NCI-H1436 (cell line): ENCODE measurements at regions not wholly inside any gene's neighbourhood (a gene's known extent, or its start where the extent isn't known, plus 50 kb on each side); places are given as distances from the start of the nearest gene placed in this dataset.
A peak's percentile ranks its signal among the peaks of the same experiment; 100 is the strongest.

Experiments
- DNase-seq: peaks from one replicate; lab custom pipeline; 2025; lab: John Stamatoyannopoulos, UW

DNA sequence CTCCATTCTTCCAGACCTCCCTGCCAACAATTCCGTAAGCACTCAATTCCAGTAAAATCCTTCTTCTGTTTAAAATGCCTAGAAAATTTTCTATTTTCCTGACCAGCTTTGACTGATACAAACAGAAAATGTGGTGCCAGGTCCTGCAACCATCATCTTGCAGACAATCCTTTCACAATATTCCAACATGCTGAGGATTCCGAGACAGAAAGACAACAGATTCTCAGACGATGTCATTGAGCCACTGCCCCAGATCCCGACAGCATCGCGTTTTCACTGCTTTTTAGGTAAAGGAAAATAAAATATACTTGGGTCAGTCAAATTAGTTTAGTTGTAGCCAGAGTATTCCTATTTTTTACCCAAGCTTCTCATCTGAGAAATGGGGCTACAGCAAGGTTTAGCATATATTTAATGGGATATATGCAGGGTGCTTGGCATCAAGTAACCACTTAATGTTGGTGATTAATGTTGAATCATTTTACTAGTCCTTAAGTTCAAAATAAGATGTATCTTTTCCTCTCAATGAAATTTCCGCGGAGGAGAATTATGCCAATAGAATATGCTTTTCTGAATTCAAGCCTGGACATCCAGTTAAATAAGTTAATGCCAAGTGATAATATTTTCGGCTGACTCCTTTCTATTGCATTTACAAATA is 866.6 kb downstream of the SLC4A3 start:
- DNase-seq = no peak

- DNase-seq = no peak
These were observed 869.1 kb downstream of the SLC4A3 start for GRCh38 chr2:220496513-220496912.

- DNase-seq = no peak
These were observed 871.8 kb downstream of the SLC4A3 start for GRCh38 chr2:220499225-220499624.

DNA sequence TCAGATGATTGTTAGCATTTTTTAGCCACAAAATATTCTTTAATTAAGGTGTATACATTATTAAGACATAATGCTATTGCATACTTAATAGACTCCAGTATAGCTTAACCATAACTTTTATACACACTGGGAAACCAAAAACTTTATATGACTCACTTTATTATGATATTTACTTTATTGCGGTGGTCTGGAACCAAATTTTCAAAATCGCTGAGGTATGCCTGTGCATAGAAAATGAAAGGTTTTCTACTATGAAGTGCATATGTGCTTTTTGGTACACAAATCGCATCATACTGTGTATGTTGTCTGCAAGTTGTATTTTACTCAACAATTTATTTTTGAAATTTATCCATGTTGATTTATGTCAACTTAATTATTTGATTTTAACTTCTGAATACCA is 875.1 kb downstream of the SLC4A3 start:
- DNase-seq = no peak

DNA sequence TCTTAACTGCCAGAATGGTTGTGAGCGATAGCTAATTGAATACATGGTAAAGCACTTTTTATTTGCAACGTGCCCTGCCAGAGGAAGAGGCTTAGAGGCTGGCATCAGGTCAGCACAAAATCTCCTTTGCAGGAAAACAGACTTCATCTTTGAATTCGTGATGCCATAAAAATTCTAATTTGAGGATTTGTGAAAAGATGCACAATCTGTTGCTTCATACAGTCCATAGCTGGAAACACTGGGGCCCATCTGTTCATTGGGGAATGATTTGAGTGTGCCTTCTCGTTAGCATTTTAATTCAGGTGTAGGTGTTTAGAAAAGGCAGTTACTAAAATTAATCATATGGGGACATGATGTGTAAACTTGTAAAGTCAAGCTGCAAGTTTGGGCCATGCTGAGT is 876.0 kb downstream of the SLC4A3 start:
- DNase-seq = no peak

DNA sequence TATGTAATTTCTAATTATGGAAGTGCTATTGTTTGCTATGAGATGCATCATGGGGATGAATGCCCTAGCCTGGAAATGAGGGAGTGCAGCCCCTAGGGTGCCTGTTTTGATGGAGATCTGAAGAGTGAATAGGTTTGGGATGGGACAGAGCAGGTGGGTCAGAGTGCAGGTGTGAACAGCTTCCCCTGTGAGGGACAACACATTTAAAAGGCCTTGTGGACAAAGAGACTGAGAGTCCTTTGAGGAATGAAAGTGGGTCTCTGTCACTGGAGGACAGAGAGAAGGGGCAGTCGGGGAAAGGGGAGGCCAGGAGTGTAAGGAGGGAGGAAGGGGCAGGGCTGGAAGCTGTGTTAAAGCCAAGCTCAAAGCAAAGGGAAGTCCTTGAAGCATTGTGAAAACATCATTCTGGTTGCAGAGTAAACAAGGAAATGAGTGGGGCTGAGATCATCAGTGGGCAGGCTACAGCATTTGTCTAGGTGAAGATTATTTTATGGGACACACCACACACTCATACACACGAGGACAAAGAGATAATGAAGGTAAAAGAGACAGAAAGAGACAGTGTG is 877.6 kb downstream of the SLC4A3 start:
- DNase-seq = peak; percentile 35

- no peak for DNase-seq
These were observed 879.0 kb downstream of the SLC4A3 start for GRCh38 chr2:220506466-220506865.

DNA sequence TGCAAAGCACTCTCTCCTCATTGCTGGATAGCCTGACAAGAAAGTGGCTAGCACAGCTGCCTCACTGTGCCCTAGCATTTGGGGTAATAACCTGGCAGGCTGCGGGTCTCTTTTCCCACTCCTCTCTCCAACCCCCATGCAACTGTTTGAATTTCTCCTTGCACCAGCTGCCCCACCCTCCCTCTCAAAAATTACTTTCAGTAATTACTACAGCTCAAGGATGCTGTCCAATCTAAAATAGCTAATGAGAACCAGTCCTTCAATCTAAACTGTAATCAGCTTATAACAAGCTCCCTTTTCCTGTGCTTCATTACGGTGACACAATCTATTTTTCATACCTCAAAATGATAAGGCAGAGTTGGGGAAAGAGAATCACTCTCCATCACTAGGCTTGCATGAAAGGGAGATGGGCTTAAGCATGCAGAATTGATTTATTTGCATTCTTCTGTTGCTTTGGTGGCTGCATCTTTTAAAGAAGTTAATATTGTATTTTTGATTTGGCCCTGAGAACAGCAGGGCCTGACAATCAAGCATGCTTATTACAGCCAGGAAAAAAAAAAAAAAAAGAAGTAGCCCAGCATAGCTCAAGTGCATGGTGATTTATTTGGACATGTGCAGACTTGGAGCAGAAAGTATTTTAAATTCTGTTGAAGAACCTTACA is 881.8 kb downstream of the SLC4A3 start:
- peak; percentile 49 for DNase-seq

- DNase-seq = peak; percentile 10
These were observed 882.5 kb downstream of the SLC4A3 start for GRCh38 chr2:220509966-220510365.

- no peak for DNase-seq
These were observed 883.2 kb downstream of the SLC4A3 start for GRCh38 chr2:220510668-220511067.

DNA sequence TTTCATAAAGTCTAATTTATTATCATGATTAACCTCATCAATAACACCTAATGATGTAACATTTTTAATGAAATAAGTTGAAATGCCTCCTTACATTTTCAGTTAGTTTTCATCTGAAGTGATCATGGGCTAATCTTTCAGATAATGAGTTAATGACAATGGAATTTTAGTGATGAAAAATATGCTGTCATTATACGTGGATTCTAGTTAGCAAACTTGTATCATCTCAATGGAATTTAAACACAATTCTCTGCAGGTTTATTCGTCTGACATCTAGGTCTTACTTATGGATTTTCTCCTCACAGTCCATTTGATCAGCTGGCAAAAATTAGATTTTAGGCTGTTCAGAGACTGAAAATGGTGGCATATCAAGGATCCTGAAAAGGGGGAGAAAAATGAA is 885.0 kb downstream of the SLC4A3 start:
- no peak for DNase-seq

GRCh38 chr2:220513573-220514288 is 886.3 kb downstream of the SLC4A3 start:
- no peak for DNase-seq

- no peak for DNase-seq
These were observed 894.1 kb downstream of the SLC4A3 start for GRCh38 chr2:220521551-220521950.

DNA sequence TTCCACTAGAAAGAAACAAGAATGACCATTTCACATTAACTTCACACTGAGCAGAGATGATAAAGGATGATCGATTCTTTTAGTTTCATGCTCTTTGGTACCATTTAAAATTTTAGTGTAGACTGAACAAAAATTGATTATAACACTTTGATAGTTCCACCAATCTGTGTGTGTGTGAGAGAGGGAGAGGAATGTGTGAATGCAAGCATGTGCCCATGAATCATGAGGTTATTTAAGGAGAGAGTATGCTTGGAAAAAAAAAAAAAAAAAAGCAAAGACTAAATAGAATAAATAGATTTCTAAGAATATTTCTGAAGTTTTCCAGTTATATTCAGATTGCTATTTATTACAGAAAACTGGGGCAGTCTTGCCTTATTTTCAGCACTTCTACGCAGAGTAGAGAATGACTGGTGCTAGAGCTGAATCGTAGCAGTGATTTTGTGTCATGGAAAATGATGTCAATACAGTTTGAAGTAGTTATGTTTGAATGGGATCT is 900.8 kb downstream of the SLC4A3 start:
- DNase-seq = no peak

GRCh38 chr2:220531216-220531615 is 903.8 kb downstream of the SLC4A3 start:
- no peak for DNase-seq

- DNase-seq = no peak
These were observed 906.1 kb downstream of the SLC4A3 start for GRCh38 chr2:220533485-220533884.

- no peak for DNase-seq
These were observed 912.1 kb downstream of the SLC4A3 start for GRCh38 chr2:220539481-220539880.

DNA sequence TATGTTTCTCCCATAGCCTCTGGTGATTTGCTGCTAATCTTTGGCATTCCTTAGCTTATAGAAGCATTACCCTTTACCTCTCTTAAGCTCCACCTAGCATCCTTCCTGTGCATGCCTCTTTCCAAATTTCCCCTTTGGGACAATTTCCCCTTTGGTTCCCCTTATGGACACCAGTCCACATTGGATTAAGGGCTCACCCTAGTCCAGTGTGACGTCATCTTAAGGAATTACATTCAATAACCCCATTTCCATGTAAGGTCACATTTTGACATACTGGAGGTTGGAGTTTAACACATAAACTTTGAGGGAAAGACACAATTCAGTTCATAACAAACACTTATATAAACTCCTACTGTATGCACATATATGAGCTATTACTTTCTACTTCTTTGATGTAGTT is 916.6 kb downstream of the SLC4A3 start:
- DNase-seq = no peak

DNA sequence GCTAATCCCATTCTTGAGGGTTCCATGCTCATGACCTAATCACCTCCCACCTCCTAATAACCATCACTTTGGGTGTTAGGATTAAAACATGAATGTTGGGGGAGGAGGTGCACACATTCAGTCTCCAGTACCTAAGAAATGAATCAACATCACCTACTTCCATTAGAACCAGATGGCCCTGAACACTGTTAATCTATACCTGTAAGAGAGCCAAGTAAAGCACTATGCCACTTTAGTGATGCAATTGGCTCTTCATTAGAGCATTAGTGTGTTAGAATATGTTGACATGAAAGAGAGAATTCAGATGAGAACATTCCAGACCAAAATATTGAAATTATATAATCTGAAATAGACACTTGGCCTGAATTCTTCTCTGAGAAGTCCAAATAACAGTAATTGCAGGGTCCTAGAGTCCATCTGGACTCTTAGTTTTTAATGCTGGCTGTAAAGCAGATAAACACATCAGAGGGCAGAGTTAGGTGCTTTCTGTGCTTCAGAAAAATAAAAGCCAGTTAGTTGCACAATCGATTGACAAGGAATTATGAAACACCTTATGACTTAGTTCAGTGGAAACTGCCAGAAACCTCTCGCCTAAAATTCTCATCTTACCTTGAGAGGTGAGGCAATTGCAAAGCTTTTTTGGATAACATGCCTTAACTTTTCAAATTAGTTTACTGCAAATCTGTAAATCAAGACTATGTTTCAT is 923.7 kb downstream of the SLC4A3 start:
- no peak for DNase-seq

DNA sequence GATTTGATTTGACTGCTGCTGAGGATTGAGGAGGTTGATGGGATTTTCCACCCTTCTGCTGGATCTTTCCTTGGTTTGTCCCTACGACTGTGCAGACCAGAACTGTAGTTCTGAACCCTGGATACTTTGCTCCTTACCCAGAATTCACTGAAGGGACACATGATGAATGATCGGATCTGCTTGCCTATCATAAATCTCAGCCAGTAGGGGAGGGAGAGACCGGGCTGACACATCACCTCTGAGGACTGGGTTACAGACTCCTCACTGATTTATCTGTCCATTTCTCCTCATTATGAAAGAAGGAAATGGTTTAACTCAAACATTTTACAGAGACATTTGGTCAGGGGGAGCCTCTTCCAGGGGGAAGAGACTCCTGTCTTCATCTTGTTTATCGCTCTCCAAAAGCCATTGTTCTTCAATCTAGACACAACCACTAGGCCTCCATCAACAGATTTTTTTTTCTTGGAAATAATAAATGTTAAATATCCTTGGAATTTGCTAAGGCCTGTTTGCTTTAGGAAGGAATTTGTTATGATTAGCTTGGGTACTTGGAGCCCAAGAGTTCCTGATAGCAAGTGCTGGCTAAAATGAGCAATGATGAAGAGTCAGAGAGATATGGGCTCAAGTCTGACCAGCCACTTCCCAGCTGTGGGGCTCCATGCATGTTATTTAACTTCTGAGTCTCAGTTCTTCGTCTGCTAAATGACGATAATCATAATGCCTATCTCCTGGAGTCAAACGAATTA is 925.5 kb downstream of the SLC4A3 start:
- DNase-seq = no peak

- no peak for DNase-seq
These were observed 928.7 kb downstream of the SLC4A3 start for GRCh38 chr2:220555961-220556630.
